ENCODE measurements at regions not wholly inside any gene's neighbourhood (a gene's known extent, or its start where the extent isn't known, plus 50 kb on each side); places are given as distances from the start of the nearest gene placed in this dataset.
A peak's percentile ranks its signal among the peaks of the same experiment; 100 is the strongest.
"Not testable (repeated sequence)": the region's sequence is repeated elsewhere in the genome, so short reads cannot be mapped to it uniquely, and the experiment has no call there.

DNA sequence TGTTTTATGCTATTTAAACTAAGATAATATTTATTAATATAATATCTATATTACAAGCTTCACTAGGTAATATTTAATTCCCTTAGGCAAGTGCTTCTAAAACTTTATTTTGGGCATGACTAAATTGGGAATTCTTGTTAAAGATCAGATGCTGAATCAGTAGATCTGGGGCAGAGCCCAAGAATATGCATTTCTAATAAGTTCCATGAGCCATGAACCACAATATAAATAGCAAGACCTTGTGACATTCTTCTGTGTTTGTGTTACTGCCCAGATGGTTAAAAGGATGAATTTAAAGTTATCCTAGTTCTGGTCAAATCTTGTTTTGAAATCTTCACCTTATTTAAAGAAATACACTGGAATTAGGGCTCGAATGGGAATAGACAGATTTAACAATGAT is 258.4 kb upstream of the CACNA2D1 start:
- DNase-seq: no peak

DNA sequence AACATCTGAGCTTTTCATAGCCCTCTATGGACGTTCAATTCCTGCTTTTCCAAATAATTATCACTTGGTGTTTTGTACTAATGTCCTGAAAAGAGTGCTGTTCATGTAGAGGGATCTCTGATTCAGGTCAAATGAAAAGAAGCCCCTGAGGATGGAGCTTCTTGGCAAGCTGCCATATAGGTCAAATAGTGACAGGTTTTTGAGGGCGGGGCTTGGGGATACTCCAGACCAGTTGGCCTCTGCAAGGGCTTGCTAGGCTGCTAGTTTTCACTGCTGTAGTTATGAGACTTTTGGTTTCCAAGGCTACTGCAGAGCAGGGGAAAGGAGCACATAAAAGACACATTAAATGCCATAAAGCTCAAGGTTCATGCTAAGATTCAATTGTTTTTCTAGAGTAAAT is 257.2 kb upstream of the CACNA2D1 start:
- no peak for DNase-seq

DNA sequence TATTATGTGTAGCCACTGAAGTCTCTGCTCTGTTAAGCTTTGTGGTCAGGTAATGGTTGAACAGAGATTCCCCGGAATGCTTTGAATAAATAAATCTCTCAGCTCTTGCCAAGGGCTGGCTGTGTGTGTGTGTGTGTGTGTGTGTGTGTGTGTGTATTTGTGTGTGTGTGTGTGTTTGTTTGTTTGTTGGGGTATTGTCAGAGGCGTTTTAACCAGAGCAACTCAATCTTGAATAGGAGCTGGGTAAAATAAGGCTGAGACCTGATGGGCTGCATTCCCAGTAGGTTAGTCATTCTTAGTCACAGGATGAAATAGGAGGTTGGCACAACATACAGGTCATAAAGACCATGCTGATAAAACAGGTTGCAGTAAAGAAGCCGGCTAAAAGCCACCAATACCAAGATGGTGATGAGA is 256.2 kb upstream of the CACNA2D1 start:
- no peak for DNase-seq

DNA sequence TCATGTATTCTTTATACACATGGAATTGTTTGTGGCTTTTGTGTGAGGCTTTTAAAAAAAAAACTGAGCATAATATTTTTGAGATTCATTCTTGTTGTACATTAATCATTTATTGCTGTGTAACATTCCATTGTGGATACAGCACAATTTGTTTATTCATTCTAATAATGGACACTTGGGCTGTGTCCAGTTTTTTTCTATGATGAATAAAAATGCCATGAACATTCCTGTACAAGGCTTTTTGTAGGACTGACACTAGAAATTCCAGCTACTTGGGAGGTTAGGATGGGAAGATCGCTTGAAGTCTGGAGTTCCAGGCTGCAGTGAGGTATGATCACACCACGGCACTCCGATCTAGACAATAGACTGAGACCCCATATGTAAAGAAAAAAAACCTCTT is 254.3 kb upstream of the CACNA2D1 start:
- no peak for DNase-seq

DNA sequence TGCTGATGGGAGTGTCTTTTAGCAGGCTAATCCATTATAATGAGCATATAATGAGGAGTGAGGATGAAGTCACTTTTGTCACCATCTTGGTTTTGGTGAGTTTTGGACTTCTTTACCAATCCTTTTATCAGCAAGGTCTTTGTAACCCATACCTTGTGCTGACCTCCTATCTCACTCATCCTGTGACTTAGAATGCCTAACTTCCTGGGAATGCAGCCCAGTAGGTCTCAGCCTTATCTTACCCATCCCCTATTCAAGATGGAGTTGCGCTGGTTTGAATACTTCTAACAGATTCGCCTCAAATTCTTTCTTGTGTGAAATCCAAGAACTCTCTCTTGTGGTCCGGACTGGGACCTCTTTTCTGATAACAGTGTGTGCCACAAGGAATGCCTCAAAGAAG is 253.1 kb upstream of the CACNA2D1 start:
- no peak for DNase-seq

DNA sequence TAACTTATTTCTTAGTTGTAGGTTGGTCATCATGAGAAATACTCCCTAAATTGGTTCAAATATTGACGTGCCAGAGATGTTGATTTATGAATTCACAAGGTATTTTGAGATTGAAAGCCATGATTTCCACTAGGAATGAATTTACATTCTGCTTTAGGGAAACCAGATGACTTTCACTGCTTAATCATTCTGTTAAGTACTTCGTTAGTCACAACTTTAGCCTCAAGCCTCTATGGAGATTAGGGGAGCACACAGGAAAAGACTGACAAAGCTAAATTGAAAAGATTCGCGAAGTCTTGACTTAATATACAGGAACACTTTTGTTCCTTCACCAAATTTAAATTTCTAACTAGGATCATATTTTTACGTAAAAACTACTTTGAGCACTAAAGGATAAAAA is 250.4 kb upstream of the CACNA2D1 start:
- no peak for DNase-seq

DNA sequence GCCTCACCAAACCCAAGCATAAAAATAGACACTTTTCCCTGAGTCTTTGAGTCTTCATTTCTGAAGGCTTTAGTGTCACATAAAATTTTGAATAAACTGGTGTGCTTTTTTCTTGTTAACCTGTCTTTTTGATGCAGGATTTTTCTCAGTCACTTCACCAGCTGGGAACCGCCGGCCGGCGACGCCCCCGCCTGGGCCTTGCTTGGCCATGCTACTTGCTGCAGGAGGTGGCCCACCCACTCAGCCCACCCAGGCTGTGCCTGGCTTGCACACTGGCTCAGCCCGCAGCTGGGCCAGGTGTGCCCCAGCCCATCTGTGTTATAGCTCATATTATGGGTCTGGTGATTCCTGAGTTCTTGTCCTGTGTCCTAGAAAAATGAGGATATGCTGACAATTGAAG is 247.4 kb upstream of the CACNA2D1 start:
- DNase-seq: no peak

DNA sequence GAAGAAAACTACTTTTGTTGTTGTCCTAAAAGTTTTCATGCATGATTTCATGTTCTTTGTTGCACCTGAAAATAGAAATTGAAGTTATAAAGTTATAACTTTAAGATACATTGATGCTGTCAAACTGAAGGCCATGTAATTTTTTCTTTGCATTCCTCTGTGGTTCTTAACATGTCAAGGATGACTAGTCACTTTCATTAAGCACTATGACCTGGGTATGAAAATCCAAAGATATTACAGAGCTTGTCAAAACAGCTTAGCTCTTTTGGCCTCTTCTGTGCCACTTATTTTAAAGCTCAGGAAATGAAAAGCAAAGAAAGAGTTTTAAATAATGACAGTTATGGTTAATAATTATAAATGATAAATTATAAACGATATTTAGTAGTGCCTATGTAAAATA is 241.6 kb upstream of the CACNA2D1 start:
- no peak for DNase-seq

DNA sequence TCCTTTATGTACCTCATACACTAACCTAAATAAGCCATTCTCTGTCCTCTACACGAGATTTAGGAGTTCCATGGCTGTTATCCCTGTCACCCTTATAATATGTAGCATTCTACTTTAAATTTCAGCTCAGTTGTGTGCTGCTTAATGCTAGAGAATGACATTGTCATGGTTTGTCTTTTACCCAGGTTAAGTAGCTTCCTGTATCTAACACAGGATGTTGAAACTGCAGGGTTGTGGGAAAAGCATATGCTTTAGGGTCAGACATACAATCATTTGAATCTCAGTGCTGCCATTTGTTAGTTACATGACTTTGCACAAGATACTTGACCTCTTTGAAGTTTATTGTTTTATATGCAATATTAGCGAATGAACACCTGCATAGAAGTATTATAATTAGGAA is 235.1 kb upstream of the CACNA2D1 start:
- no peak for DNase-seq

DNA sequence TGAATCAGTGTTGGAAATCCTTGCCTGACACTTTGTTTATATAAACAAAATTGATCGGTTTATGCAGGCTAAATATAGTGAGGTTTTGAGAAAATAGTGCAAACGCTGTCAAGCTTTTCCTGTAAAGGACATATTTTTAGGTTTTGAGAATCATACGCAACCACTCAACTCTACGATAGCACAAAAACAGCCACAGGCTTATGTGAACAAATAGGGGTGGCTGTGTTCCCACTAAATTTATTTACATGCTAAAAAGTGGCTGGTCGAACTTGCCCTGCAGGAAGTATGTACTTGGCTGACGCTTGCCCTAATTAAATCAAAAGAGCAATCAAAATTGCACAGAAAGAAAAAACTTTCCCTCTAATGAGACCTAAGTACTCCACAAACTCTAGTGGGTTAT is 234.7 kb upstream of the CACNA2D1 start:
- DNase-seq: no peak

DNA sequence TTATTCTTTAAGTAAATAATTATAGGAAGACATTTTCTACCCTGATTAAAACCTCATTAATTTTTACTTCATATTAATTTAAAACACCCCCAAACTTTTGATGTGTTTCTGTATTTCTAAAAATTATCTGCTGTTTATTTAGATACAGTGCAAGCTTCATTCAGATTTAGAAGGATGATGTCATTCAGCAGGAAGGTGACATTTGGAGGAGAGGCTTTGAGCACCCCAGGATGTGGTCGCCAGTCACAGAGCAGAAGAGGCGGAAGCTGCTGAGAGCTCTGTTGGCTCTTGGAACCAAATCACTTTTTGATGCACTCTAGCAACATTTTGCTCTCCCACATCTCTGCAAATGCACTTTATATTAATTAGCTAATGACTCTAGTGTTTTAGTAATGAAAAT is 233.9 kb upstream of the CACNA2D1 start:
- no peak for DNase-seq

DNA sequence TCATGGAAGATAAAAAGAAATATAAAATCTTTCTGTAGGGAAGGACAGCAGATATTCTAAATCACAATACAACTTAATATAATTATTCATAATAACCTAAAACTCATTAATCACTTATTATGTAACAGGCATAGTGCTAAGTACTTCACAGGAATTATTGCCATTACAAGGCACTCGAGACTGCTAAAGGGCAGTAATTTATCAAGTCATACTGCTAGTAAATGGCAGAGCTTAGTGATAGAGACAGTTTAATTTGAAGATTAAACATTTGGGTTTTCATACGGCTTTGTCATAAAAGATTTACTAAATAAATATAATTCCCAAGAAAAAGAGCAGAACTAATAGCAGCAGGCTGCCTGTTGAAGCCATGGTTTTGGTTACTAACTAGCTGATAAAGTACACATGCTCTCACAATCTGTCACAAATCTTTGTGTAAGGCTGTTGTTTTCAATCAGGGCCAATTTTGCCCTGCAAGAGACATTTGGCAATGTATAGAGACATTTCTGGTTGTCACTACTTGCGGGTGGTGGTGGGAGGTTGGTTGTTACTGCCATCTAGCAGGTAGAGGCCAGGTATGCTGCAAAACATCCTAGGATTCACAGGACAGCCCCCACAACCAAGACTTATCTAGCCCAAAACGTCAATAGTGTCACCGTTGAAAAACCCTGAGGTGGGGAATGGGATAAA is 233.3 kb upstream of the CACNA2D1 start:
- DNase-seq: no peak

DNA sequence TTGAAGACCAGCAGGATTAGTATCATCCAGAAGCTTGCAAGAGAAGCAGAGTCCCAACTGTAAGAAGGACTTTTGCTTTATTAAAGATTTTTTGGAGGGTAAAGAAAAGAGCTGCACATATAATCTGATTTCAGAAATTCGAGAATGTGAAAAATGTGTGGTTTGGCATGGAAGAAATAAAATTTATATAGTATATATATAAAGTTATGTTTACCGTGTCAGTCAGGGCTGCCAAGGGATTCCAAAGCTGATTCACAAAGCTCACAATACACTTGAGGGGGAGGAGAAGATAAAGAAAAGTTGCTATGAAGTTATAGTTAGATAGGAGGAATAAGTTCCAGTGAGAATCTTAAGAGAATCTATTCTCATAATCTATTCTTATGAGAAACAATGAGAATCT is 231.8 kb upstream of the CACNA2D1 start:
- no peak for DNase-seq

DNA sequence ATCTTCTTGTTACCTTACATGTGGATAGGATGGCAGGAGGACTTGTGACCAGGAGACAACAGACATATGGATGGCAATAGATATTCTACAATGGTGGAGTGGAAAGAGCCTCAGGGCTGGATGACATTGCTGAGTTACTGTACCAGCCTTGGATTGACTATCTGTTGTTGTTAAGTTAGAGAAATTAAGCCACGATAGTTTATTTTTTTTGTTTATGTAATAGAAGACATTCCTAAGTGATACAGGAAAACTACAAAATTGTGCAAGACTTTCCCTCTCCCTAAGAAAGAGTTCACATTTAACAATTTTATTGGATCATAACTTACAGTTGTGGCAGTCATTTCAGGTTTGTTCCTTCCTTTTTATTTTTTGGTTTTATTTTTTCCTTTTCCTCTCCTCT is 230.7 kb upstream of the CACNA2D1 start:
- no peak for DNase-seq

DNA sequence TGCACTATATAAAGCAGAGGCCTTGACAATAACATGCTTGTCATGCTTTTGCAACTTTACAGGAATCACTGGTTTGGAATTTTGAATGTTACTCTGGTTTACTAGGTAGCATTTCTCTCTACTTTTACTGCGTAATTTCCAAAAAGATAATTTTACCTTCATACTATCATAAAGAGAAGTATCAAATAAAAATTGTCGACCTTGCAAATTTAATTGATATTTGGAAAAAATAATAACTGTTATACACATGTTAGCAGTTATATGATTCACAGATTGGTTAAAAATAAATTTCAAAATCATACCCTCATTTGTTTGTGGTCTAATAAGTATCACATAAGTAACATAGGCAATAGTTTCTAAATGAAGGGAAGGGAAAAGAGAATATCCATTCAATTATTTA is 228.5 kb upstream of the CACNA2D1 start:
- DNase-seq: no peak

DNA sequence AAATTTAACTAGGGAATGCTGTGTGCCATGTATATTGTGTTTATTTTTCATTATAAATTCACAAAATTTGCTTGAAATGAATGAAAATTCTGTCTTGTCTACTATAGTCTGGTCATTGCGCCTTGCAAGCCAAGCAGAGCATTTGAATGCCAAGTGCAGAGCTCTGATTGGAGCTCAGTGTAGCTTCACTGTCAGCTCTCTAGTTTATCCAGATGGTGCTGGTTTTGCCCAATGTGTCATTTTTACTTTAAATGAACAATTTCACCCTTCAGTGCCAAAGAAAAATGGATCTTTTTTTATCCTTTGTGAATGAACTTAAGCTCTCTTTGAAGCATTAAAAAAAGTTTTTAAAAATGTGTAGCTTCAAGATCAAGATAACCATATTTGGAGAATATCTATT is 225.6 kb upstream of the CACNA2D1 start:
- DNase-seq: no peak

DNA sequence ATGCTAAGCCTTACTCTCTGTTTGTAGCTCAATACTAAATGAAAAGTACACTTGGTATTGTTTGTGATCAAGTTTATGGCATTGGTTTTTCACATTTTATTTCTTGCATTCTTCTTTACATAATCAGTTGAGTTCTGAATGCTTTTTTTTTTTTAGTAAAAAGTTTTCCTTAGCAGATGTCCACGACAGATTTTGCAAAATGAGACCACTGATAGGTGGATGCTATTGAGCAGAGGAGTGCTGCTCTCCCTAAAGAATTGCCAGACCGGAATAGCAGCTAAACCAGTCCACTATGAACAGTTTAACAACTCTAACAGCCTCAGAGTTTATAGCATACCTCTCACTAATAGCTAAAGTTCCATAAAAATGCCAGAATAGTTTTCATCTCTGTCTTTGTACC is 225.1 kb upstream of the CACNA2D1 start:
- DNase-seq: no peak

DNA sequence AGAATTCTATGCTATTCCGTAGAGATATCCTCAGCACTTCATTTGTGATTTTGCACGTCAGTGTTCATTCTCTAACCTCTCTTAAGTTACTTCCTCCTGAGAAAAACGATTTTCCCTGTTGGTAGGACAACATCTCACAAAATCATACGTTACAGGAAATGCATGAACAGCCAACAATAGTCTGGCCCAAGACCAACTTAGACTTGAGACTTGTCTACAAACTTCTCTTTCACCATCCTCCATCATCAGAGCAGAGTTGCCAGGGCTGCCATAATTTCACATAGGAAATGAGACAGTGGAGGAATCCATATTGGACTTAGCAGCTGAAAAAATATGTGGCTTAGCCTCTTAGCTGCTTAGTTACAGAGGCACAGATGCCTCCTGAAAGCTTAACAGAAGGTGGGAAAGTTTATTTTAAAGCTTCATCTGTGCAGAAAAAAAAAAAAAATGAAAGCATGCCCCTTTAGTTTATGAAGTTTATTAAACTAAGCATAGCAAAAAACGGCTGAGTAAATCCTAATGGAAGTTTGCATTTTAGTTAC is 222.5 kb upstream of the CACNA2D1 start:
- DNase-seq: no peak

DNA sequence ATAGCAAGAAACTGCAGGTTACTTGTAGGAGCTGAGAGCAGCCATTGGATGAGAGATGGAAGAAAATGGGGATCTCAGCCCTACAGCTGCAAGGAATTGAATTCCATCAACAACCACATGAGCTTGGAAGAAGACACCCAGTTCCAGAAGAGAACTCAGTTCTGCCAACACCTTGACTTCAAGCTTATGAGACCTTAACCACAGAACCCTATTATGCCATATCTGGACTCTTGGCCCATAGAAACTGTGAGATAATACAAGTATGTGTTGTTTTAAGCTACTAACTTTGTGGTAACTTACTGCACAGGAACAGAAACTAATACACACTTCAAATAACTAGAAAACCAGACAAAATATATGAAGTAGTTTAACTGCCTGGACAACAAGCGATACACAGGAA is 212.4 kb upstream of the CACNA2D1 start:
- no peak for DNase-seq

DNA sequence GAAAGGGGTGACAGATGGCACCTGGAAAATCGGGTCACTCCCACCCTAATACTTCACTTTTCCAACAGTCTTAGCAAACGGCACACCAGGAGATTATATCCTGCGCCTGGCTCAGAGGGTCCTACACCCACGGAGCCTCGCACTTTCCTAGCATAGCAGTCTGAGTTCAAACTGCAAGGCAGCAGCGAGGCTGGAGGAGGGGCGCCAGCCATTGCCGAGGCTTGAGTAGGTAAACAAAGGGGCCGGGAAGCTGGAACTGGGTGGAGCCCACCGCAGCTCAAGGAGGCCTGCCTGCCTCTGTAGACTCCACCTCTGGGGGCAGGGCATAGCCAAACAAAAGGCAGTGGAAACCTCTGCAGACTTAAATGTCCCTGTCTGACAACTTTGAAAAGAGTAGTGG is 206.5 kb upstream of the CACNA2D1 start:
- DNase-seq: not testable (repeated sequence)

DNA sequence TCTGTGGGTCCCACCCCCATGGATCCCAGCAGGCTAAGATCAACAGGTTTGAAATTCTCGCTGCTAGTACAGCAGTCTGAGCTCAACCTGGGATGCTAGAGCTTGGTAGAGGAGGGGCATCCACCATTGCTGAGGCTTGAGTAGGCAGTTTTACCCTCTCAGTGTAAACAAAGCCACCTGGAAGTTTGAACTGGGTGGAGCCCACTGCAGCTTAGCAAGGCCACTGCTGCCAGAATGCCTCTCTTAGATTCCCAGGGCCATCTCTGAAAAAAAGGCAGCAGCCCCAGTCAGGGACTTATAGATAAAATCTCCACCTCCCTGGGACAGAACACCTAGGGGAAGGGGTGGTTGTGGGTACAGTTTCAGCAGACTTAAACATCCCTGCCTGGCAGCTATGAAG is 190.0 kb upstream of the CACNA2D1 start:
- DNase-seq: peak; percentile 73

DNA sequence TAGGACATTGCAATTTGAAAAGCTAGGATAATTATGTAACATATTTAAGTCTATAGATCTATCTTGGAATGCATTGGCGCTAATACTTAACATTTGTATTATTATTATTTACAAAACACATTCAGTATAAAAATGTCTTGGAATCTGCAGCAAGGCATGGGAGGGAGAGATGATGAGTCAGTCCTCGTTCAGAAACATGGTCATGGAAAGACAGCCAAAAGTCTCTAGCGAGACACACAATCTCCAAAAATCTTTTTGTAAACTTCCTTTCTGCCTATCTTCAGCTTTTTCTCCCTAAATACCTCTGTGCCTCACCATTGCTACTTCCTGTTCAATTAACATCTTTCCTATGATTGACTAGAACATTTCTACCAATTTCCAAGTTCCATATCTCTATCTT is 188.4 kb upstream of the CACNA2D1 start:
- DNase-seq: no peak

DNA sequence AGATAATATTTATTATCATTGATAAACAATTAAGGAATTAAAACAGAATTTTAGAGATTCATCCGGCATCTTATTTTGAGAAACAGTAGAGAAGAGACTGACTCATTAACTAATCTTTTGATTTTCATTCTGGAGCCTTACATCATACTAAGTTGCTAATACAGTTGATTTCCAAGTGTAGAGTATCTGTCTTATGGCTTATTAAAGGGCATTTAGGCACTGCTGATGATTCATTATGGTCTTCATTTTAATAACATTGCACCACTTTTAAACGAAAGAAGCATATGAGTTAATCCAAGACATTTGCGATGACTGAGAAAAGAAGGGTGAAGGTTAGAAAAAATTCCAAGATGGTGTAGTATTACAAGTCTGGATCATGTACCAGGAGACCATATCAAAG is 186.0 kb upstream of the CACNA2D1 start:
- DNase-seq: no peak

DNA sequence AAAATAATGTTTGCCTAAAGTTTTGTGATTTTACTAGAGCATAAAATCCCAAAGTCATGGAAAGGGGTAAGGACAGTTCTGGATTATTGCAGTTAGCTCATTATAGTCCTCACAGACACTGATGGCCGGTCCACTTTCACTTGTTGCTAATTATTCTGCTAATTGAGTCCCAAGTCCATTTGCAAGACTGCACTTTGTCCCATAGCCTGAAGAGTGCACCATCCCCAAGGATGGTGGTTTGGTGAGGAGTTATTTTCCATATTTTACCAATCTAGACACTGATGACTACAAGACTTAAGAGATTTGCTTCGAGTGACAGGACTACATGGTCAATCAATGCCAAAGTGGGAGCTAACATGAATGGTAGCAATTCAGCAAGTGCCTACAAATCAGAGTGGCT is 181.8 kb upstream of the CACNA2D1 start:
- DNase-seq: no peak

DNA sequence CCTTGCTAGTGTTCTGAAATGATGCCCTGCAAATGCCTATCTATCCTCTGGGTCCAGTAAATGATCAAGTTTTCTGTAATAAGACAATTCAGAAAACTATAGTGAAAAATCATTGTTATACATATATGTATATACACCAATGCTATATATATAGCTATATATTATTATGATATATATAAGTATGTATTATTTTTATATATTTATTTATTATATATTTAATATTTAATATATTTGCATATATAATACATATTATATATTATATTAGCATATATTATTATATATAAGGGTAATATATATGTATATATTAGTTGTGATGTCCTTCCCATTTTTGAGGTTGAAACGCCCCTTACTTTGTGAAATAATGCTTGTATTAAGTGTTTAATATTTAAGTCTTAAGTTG is 181.4 kb upstream of the CACNA2D1 start:
- no peak for DNase-seq

DNA sequence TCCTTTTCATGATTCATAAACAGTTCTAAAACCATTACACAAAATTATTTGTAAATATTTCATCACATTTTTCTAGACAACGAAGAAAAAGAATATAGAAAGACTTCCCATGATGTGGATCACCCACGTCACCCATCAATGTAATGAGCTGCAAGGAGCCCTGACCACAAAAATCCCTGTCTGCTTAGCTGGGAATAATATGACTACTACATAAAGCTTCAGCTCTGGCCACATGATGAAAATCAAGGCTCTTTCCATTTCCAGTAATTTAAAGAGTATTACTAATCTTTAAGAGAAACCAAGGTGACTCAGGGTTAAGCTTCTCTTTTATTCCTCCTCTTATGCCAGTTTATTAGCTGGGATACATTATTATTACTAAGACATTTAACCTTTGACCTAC is 180.8 kb upstream of the CACNA2D1 start:
- no peak for DNase-seq

All from NCI-H2171 (cell line).